Vagina (tissue), 2 donors: ENCODE measurements at regions not wholly inside any gene's neighbourhood (a gene's known extent, or its start where the extent isn't known, plus 50 kb on each side); places are given as distances from the start of the nearest gene placed in this dataset.

ENCODE experiments used
- CTCF ChIP-seq, 3 experiments: fragments of 450-650 bp in 2 of 3; fragments of 200-600 bp in 1 of 3; sonication (generic) in 1 of 3; IDR thresholded peaks; one replicate each; pipeline ENCODE4 v1.5.1; 2017 to 2019; ENCODE audit warnings: antibody characterized with exemption in 3 of 3, mild to moderate bottlenecking in 2 of 3, moderate library complexity in 2 of 3
- POLR2A ChIP-seq, 2 donors: fragments of 450-650 bp; IDR thresholded peaks; one replicate each; pipeline ENCODE4 v1.6.1; 2017; ENCODE audit warnings: antibody characterized with exemption in 2 of 2, mild to moderate bottlenecking in 2 of 2, moderate library complexity in 2 of 2

- no peak for TF ChIP-seq CTCF (IDR thresholded peaks at IDR 0.05)
- no peak for TF ChIP-seq POLR2A (IDR thresholded peaks at IDR 0.05)
Measured at GRCh38 chr5:165334201-165334600, 1828.8 kb downstream of the MAT2B start.
